Upper lobe of left lung (tissue), 4 donors: ENCODE measurements at regions not wholly inside any gene's neighbourhood (a gene's known extent, or its start where the extent isn't known, plus 50 kb on each side); places are given as distances from the start of the nearest gene placed in this dataset.

ENCODE experiments used
- CTCF ChIP-seq, 6 experiments: fragments of 450-650 bp in 4 of 6; fragments of 200-600 bp in 2 of 6; sonication (generic) in 2 of 6; IDR thresholded peaks; one replicate each; pipeline ENCODE4 v1.5.1; 2016 to 2019; ENCODE audit warnings: antibody characterized with exemption in 6 of 6
- POLR2A ChIP-seq, 4 donors: fragments of 450-650 bp; IDR thresholded peaks; one replicate each; pipeline ENCODE4 v1.5.1; 2016 to 2017; ENCODE audit warnings: antibody characterized with exemption in 4 of 4, mild to moderate bottlenecking in 2 of 4
- POLR2AphosphoS5 ChIP-seq, 2 donors: sonication (generic); formaldehyde crosslinking; IDR thresholded peaks; one replicate each; pipeline ENCODE4 v1.5.1; 2017; ENCODE audit warnings: antibody characterized with exemption in 2 of 2

GRCh38 chr6:130583268-130583667 is 217.5 kb downstream of the TMEM200A start:
- TF ChIP-seq POLR2A (IDR thresholded peaks at IDR 0.05) (no peak), CTCF (IDR thresholded peaks at IDR 0.05) (no peak), POLR2AphosphoS5 (IDR thresholded peaks at IDR 0.05) (no peak)
